Glomerular visceral epithelial cell (primary cell): ENCODE measurements at regions not wholly inside any gene's neighbourhood (a gene's known extent, or its start where the extent isn't known, plus 50 kb on each side); places are given as distances from the start of the nearest gene placed in this dataset.
"Not testable (repeated sequence)": the region's sequence is repeated elsewhere in the genome, so short reads cannot be mapped to it uniquely, and the experiment has no call there.

Experiments
- DNase-seq: peaks from one replicate; pipeline ENCODE4 v3.0.0-alpha.2; 2016; ENCODE audit errors: extremely low spot score

DNA sequence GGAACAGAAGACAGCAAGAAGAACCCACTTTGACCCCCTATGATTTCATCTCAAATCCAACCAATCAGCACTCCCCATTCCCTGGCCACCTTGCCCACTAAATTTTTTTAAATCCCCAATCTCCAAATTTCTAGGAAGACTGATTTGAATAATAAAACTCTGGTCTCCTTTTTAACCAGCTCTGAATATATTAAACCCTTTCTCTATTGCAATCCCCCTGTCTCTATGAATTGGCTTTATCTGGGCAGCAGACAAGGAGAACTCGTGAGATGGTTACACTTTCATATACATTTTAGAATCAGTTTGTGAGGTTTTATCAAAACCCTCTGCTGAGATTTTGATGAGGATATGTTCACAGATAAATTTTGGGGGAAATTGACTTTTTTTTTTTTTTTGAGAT lies 90.3 kb upstream of the TRIM24 start:
- no peak for DNase-seq

DNA sequence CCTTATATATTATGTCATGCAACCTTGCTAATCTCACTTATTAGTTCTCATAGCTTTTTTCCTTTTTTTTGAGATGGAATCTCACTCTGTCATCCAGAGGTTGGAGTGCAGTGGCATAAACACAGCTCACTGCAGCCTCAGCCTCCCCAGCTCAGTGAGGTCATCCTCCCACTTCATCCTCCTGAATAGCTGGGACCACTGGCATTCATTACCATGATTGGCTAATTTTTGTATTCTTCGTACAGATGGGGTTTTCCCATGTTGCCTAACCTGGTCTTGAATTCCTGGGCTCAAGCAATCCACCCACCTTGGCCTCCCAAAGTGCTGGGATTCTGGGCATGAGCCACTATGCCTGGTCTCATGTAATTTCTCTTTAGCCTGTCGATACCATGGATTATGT lies 89.1 kb upstream of the TRIM24 start:
- DNase-seq: peak; percentile 27

DNA sequence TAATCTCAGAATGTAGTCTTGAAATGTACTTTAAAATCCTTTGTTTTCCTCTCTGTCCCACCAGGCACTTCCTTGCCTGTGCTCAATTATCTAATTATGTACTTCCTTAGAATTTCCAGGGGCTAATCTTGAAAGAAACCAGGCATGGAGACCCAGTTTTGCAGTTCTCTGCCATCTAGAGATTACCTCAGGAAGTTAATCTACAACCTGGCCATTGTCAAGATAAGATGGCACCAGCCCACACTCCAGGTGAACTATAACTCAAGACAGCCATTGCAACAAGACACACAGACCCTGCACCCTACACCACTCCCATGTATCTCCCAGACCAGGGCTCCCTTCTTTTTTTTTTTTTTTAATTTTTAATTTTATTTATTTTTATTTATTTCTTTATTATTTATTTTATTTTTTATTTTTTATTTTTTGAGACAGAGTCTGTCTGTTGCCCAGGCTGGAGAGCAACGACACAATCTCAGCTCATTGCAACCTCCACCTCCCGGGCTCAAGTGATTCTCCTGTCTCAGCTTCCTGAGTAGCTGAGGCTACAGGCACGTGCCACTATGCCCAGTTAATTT lies 85.9 kb upstream of the TRIM24 start:
- DNase-seq: no peak

DNA sequence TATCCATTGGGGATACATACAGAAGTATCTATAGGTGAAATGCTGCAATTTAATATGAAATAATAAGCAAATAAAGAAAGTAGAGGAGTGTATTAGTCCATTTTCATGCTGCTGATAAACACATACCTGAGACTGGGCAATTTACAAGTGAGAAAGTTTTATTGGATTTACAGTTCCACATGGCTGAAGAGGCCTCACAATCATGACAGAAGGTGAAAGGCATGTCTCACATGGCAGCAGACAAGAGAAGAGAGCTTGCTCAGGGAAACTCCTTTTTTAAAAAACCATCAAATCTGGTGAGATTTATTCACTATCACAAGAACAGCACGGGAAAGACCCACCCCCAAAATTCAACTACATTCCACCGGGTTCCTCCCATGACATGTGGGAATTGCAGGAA lies 82.8 kb upstream of the TRIM24 start:
- DNase-seq: peak; percentile 21

DNA sequence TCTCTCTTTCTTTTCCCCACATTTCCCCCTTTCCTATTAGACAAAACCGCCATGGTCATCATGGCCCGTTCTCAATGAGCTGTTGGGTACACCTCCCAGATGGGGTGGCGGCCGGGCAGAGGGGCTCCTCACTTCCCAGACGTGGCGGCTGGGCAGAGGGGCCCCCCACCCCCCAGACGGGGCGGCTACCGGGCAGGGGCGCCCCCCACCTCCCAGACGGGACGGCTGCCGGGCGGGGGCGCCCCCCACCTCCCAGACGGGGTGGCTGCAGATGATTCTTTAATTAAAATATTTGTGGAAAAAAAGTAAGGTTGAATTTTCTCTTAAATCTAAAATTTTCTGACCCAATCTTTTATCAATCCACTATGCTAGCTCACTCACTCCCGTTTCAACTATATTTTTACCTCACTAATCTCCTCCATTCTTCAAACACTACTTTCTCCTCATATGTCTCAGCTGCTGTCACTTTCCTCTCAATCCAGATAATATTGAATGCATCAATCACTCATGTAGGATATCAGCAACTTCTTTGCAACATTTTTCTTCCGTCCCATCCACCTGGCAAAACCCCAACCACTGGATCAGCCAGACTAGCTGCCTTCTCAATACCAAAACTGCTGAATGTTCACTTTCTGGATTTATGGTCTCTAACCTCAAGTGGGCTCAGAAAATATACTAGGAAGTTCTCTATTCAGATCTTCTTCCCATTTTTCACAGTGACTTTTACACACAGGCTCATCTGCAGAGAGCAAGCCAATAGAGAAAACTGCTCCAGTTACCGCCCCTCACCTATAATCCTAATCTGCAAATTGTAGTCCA lies 81.1 kb upstream of the TRIM24 start:
- DNase-seq: no peak

DNA sequence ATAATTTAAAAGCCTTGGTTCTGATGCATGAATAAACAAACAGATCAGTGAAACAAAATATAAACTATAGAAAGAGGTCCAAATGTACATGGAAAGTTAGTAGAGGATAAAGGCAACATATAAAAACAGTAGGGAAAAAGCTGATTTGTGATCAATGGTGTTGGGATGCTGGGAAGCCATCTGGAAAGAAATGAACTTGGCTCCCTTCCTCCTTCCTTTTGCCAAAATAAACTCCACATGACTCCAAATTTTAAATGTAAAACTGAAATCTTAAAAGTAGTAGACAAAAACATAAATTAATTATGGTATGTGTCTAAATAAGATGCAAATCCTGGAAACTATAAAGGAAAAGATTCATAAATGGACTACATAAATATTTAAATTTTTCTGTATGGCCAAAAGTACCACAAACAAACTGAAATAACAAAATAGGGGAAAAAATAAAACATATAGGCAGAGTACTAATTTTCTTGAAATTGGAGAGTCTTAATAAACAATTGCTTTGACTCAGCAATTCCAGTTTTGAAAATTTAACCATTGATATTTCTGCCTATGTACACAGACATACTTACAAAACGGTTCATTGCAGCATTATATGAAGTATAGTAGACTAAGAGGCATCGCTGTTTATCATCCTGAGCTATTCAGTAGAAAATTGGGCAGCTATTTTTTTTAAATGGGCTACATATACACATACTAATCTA lies 77.0 kb upstream of the TRIM24 start:
- DNase-seq: no peak

DNA sequence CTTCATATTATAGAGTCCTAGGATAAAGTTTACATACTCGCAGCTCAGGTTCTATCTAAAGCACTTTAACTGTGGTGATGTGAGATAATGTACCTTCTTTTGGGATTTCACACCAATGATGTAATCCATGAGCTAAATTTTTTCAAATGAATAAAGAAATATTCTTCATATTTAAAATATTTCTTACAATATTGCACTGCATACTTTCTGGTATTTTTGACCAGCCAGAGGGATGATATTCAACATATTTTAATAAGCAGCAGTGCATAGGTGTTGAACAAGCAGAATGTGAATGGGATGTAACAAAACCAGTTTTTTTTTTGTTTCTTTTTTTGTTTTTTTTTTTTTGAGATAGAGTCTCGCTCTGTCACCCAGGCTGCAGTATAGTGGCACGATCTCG lies 73.2 kb upstream of the TRIM24 start:
- no peak for DNase-seq

DNA sequence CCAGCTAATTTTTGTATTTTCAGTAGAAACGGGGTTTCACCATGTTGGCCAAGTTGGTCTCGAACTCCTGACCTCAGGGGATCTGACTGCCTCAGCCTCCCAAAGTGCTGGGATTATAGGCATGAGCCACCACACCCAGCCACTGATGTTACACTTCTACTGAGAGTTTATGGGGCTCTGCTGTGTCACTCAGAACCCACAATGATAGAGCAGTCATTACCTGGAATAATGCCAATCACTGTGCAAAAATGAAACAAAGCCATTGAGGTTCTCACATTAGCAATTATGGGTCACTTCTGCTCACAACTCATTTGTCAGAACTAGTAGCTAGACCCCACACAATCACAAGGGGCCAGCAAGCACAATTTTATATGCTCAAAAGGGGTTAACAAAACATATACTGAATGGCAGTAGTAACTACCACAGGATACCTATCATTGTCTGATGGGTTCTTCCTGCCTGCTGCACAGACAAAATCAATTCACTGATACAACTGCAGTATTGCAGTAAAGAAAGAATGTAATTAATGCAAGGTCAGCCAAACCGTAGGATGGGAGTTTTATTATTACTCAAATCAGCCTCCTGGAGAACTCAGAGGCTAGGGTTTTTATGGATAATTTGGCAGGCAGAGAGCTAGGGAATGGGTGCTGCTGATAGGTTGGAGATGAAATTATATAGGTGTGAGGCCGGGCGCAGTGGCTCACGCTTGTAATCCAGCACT lies 72.1 kb upstream of the TRIM24 start:
- peak; percentile 3 for DNase-seq

DNA sequence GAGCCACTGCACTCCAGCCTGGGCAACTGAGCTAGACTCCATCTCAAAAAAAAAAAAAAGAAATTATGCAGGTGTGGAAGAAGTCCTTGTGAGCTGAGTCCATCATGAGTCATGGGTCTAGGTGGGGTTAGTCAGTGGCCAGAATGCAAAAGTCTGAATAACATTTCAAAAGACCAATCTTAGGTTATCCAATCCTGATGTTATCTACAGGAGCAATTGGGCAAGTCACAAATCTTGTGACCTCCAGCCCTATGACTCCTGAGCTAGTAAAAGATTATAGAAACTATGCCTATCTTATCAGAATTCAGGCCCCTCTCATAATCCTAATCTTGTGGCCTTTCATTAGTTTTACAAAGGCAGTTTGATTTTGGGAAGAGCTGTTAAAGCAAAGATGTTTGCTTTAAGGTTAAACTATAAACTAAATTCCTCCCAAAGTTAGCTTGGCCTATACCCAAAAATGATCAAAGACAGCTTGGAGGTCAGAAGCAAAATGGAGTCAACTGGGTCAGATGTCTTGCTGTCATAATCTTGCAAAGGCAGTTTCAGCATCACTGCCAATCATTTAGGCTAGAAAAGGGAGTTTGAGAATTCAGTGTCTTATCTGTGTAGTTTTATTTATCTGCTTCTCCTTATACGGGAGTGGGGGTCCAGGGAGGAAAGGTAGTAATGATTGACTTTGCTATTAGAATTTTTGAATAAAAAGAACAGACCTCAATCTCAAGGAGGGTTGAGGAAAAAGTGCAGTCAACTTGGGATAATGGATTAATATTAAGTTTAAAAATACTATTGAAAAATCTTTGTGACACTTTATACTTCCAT lies 71.2 kb upstream of the TRIM24 start:
- peak; percentile 48 for DNase-seq

DNA sequence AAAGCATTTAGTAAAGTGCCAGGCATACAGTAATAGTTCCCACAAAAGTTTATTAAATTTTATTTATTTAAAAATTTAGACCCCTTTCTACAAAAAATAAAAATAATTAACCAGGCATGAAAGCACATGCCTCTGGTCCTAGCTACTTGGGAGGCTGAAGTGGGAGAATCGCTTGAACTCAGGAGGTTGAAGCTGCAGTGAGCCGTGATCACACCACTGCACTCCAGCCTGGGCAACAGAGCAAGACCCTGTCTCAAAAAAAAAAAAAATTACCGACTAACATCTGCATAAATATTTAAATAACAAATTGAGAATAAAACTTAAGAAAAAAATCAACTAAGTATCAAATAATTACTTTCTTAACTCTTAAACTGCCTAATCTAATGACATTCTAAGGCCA lies 64.3 kb upstream of the TRIM24 start:
- no peak for DNase-seq

DNA sequence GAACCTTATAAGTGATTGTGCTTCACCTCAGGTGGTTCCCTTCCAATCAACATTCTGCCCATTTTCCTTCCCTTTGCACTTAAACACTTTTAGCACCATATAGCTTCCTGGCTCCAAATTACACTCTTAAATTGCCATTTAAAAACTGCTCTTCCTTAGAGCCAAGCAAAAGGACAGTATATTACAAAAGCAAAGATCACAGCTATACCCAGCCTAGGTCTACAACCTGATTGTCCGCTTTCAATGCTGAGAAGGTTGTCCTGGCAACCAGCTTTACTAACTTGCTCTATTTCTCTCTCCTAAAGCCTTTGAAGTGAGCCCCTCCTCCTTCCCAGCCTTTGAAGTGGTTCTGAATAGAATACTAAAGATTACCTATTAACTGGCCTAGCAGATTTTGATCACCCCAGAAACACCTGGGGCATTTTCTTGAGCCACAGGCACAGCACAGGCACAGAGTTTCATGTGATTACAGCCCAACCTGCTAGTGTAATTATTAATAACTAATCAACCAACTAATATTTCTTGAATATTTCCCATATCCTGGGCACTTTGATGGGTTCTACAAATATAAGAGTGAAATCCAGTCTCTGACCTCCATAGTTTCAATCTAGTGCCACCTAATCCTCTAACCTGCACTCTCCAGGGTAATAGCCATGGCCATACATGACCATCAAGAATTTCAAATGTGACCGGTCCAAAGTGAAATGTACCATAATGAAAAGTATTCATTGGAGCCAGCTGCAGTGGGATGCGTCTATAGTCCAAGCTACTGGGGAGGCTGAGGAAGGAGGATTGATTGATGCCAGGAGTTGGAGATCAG lies 63.6 kb upstream of the TRIM24 start:
- DNase-seq: peak; percentile 62

DNA sequence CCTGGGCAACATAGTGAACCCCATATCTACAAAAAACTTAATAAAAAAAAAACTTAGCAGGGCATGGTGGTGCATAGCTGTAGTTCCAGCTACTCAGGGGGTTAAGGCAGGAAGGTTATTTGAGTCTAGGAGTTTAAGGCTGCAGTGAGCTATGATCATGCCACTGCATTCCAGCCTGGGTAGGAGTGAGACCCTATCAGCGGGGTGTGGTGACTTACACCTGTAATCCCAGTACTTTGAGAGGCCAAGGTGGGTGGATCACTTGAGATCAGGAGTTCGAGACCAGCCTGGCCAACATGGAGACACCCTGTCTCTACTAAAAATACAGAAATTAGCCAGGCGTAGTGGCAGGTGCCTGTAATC lies 63.0 kb upstream of the TRIM24 start:
- DNase-seq: not testable (repeated sequence)

DNA sequence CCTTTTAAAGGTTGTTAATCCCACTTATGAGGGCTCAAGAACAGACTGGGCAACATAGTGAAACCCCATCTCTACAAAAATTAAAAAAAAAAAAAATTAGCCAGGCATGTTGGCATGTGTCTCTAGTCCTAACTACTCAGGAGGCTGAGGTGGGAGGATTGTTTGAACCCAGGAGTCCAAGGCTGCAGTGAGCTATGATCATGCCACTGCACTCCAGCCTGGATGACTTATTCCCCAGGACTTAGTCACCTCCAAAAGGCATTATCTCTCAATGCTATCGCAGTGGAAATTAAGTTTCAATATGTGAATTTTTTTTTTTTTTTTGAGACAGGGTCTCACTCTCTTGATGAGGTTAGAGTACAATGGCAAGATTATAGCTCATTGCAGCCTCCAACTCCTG lies 61.2 kb upstream of the TRIM24 start:
- DNase-seq: no peak

DNA sequence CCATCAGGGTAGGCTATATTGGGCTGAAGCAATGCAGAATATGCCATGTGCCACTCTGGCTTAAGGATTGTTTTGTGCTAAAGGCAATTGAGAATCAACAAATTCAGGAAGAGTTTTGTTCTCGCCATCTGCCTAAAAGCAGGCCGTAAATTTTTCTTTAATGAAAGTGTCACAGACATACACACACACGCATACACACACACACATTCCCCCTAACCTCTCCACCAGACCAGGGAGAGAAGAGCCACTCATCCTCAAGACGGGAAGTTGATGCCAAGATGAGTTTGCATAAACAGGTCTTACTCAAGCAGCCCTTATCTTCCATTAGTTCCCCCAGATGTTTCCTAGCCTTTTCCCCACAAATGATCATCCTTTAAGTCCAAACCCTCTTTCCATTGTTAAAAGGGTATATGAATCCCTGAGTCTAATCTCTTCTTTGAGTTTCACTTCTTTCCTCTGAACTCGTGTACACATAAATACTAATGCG lies 59.6 kb upstream of the TRIM24 start:
- DNase-seq: no peak

DNA sequence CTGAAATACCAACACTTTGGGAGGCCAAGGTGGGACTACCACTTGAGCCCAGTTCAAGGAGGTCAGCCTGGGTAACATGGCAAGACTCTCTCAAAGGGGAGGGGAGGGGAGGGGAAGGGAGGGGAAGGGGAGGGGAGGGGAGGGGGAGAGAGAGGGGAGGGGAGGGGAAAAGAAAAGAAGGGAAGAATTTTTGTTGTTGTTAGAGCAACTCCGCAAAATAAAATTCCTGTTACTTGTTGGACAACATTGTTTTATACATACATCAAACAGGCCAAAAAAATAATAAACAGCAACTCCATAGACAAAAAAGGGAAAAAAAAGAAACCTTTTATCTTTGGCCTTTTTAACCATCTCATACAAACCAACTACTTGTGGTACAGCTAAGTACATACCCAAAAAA lies 57.3 kb upstream of the TRIM24 start:
- no peak for DNase-seq

DNA sequence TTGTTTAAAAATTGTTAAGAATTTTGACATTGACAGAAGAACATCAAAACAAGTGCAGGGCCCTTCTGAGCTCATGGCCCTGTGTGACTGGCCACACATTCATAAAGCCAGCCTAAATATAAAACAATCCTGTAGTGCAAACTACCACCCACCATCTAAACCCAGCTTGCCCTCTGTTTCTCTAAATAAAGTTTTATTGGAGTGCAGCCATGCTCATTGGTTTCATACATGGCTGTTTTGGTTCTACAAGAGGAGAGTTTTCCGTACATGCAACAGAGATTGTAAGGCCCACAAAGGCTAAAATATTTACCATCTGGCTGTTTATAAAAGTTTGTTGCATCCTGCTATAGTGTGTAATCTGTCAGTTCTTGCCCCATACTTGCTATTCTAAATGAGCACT lies 54.6 kb upstream of the TRIM24 start:
- DNase-seq: no peak

DNA sequence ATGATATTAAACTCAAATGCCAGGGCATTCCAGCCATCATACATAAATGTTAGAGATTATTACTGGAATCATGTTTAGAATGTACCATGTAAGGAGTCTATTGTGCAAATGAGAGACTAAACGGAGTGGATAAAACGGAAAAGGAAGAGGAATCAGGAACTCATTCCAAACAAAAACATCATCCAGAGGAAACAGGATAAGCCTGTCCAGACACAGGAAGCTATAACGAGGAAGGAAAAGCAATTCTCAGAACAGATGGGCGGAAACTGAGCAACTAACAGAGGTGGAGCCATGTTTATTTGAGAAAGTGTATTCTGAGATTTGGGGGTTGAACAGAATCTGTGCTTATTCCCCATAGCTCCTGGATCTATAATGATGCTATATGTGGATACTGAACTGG lies 52.3 kb upstream of the TRIM24 start:
- DNase-seq: no peak
